T-cell (primary cell): ENCODE measurements at regions not wholly inside any gene's neighbourhood (a gene's known extent, or its start where the extent isn't known, plus 50 kb on each side); places are given as distances from the start of the nearest gene placed in this dataset.

ENCODE experiments used
- ATAC-seq, 4 experiments: fragments of 200-7000 bp in 3 of 4; fragments of 150-1000 bp in 1 of 4; cut with Tn5 transposase; replicated peaks in 1 of 4; 1 replicate in 3 of 4; 2 replicates in 1 of 4; pipeline ENCODE4 v1.10.0; 2021; ENCODE audit warnings: moderate library complexity in 3 of 4, mild to moderate bottlenecking in 2 of 4, moderate number of reproducible peaks in 1 of 4
- CTCF ChIA-PET, 2 donors: fragments of 300-600 bp; sonication (Branson Sonifier 250); formaldehyde crosslinking; loops; one replicate each; lab custom pipeline; 2022; ENCODE audit warnings: antibody characterized with exemption in 2 of 2; lab: Charles Lee
- POLR2A ChIA-PET, 2 donors: fragments of 300-600 bp; sonication (Branson Sonifier 250); formaldehyde crosslinking; loops; one replicate each; lab custom pipeline; 2022; ENCODE audit warnings: antibody characterized with exemption in 2 of 2; lab: Charles Lee
- DNase-seq, 35 experiments: peaks; one replicate each; pipeline versions ENCODE4 v3.0.0 to v3.0.0-alpha.2; 2013 to 2023
- H3K27ac ChIP-seq: one replicate; pipeline ENCODE4 v1.5.1; 2013; ENCODE audit warnings: low read length
- H3K27me3 ChIP-seq, 2 experiments: replicated peaks in 1 of 2; 1 replicate in 1 of 2; 2 replicates in 1 of 2; pipeline versions ENCODE4 v1.6.1 to v1.7.0; 2013; ENCODE audit warnings: low read length in 1 of 2, mixed read lengths in 1 of 2; ENCODE audit not compliant: control insufficient read depth in 2 of 2, insufficient read depth in 2 of 2; ENCODE audit errors: extremely low read depth in 1 of 2
- H3K36me3 ChIP-seq, 2 donors: 1 replicate in 1 of 2; 2 replicates in 1 of 2; pipeline versions ENCODE4 v1.6.1 to v1.7.0; 2013; ENCODE audit warnings: low read length in 1 of 2; ENCODE audit not compliant: control insufficient read depth in 2 of 2, insufficient read depth in 1 of 2; ENCODE audit errors: extremely low read depth in 1 of 2
- H3K4me1 ChIP-seq, 2 experiments: 1 replicate in 1 of 2; 2 replicates in 1 of 2; pipeline versions ENCODE4 v1.6.1 to v1.7.0; 2013; ENCODE audit warnings: low read length in 2 of 2, mixed read lengths in 1 of 2; ENCODE audit not compliant: insufficient read depth in 2 of 2, control insufficient read depth in 1 of 2; ENCODE audit errors: extremely low read depth in 1 of 2
- H3K4me3 ChIP-seq, 2 donors: 1 replicate in 1 of 2; 2 replicates in 1 of 2; pipeline versions ENCODE4 v1.5.1 to v1.7.0; 2013; ENCODE audit warnings: mild to moderate bottlenecking in 2 of 2, low read length in 1 of 2, moderate library complexity in 1 of 2; ENCODE audit not compliant: control insufficient read depth in 1 of 2; ENCODE audit errors: extremely low read depth in 1 of 2
- H3K9me3 ChIP-seq: 2 replicates; pipeline ENCODE4 v1.7.0; 2013
- H3K27ac Mint-ChIP-seq, 2 donors: one replicate each; pipeline ENCODE4 v1.8.0; 2020 to 2021; ENCODE audit warnings: mild to moderate bottlenecking in 2 of 2, mixed read lengths in 2 of 2
- H3K27me3 Mint-ChIP-seq, 2 donors: one replicate each; pipeline ENCODE4 v1.8.0; 2021 to 2022; ENCODE audit warnings: mixed read lengths in 2 of 2
- H3K36me3 Mint-ChIP-seq: one replicate; pipeline ENCODE4 v1.8.0; 2021; ENCODE audit warnings: mixed read lengths
- H3K4me1 Mint-ChIP-seq, 3 donors: one replicate each; pipeline ENCODE4 v1.8.0; 2020 to 2022; ENCODE audit warnings: mixed read lengths in 3 of 3, mild to moderate bottlenecking in 1 of 3
- H3K4me3 Mint-ChIP-seq, 3 donors: one replicate each; pipeline ENCODE4 v1.8.0; 2020 to 2022; ENCODE audit warnings: mild to moderate bottlenecking in 3 of 3, mixed read lengths in 3 of 3, moderate library complexity in 3 of 3
- H3K9me3 Mint-ChIP-seq, 3 donors: one replicate each; pipeline ENCODE4 v1.8.0; 2020 to 2022; ENCODE audit warnings: mixed read lengths in 3 of 3
- WGBS: methylation state at CpG from one replicate; pipeline ENCODE4 v1.1.5; 2013; ENCODE audit warnings: missing lambda C conversion rate; ENCODE audit not compliant: insufficient coverage; 5-methylcytosine and 5-hydroxymethylcytosine counted together

DNA sequence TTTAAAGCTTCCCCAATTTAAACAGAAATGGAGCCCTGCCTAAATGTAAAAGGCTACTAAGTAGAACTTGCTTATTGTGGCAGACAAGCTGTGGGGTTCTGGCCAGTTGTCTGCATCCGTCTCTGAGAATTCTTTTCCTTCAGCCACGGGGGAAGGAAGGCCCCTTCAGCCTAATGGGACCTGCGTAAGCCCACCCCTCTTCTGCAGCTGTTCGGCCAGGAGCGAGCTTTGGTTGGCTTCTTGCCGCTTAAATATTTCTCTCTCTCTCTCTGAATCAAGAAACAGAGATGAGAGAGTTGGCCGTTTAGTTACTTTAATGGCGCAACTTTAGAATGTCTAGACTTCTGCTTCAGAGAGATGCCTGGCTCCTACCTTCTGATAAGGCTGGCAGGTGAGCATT, 151.7 kb upstream of the PROK2 start:
- 100% methylated on average over 1 of the region's 8 CpGs for WGBS
- Histone ChIP-seq H3K27ac (no peak overlapping the region), H3K27me3 (peaks cover 0 to 13% of the 10 kb centered on the region in 2 experiments), H3K4me1 (no peaks in the 10 kb centered on the region), H3K36me3 (no peaks in the 10 kb centered on the region), H3K9me3 (no peaks in the 10 kb centered on the region), H3K4me3 (no peak overlapping the region)
- no peaks in the 10 kb centered on the region for H3K9me3 Mint-ChIP-seq
- peaks cover 7 to 11% of the 10 kb centered on the region in 2 donors for H3K27me3 Mint-ChIP-seq
- ChIA-PET CTCF (no interaction called here), POLR2A (no interaction called here)
- no peak for DNase-seq
- H3K36me3 Mint-ChIP-seq, result no peaks in the 10 kb centered on the region
- no peak overlapping the region for H3K27ac Mint-ChIP-seq
- ATAC-seq, result no peak
- H3K4me1 Mint-ChIP-seq, result no peaks in the 10 kb centered on the region
- no peak overlapping the region for H3K4me3 Mint-ChIP-seq

DNA sequence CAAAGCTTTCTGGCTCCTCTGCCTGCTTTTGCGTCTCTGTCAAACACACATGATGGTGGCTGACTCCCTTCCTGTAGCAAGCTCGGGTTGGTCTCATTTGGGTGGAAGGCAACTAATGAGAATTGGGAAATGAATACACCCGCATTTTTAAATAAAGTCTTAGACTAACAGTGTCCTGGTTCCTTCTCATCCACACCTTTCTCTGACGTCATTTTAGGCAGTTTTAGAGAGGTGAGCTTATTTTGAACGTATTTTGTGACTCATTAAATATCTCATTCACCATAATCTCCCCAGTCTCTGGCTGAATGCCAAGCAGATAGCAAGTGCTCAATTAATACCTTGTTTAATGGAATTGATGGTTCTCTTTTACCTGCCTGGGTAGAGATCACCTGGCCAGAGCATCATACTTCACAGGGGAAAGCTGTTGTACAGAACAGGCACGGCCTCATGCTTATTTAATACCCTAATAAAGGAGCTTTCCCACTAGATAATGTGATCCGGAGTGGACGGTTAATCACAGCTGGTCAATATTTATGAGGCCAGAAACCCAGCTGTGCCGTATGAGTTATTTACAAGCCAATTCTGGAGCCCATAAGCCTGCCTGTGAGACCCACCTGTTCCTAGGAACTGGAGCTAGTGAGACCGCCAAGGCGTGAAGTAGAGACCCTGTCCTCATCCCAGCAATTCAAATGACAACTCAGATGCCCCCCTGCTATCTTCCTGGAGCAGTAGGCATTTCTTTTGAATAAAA, 149.7 kb upstream of the PROK2 start:
- CTCF ChIA-PET, result interaction anchor here in 1 of 2 donors (1.0 kb wide), 1 partner anchor 18 kb away, joined by 3 read pairs; no protein-coding TSS in a partner anchor

DNA sequence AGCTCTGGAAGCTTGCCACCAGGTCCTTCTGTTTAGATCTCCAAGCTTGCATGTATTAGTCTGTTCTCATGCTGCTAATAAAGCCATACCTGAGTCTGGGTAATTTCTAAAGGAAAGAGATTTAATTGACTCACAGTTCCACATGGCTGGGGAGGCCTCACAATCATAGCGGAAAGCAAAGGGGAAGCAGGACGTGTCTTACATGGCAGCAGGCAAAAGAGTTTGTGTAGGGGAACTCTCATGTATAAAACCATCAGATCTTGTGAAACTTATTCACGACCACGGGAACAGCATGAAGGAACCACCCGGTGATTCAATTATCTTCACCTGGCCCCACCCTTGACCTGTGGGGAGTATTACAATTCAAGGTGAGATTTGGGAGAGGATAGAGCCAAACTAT, 147.0 kb upstream of the PROK2 start:
- H3K36me3 ChIP-seq, result no peaks in the 10 kb centered on the region
- no peak overlapping the region for H3K27ac Mint-ChIP-seq
- peaks cover 0 to 4% of the 10 kb centered on the region in 2 experiments for H3K27me3 ChIP-seq
- H3K27me3 Mint-ChIP-seq, result peaks cover 10 to 11% of the 10 kb centered on the region in 2 donors
- H3K36me3 Mint-ChIP-seq, result no peaks in the 10 kb centered on the region
- no peak overlapping the region for H3K27ac ChIP-seq
- no peak for ATAC-seq
- 60% methylated on average over 2 of the region's 5 CpGs for WGBS
- no peaks in the 10 kb centered on the region for H3K4me1 Mint-ChIP-seq
- H3K4me3 Mint-ChIP-seq, result no peak overlapping the region
- ChIA-PET CTCF (interaction anchor here in 1 of 2 donors (0.6 kb wide), 1 partner anchor 840 kb away, joined by 4 read pairs; no protein-coding TSS in a partner anchor), POLR2A (no interaction called here)
- H3K9me3 ChIP-seq, result no peaks in the 10 kb centered on the region
- H3K4me1 ChIP-seq, result no peaks in the 10 kb centered on the region
- no peak for DNase-seq
- no peak overlapping the region for H3K4me3 ChIP-seq
- H3K9me3 Mint-ChIP-seq, result no peaks in the 10 kb centered on the region

More for the DNA sequence above, 149.7 kb upstream of the PROK2 start:
- Histone ChIP-seq H3K4me1 (no peaks in the 10 kb centered on the region), H3K27me3 (peaks cover 0 to 8% of the 10 kb centered on the region in 2 experiments), H3K4me3 (no peak overlapping the region), H3K36me3 (no peaks in the 10 kb centered on the region), H3K27ac (no peak overlapping the region), H3K9me3 (no peaks in the 10 kb centered on the region)
- POLR2A ChIA-PET, result no interaction called here
- Mint-ChIP-seq H3K27ac (no peak overlapping the region), H3K4me3 (no peak overlapping the region), H3K27me3 (peaks cover 10 to 11% of the 10 kb centered on the region in 2 donors), H3K9me3 (no peaks in the 10 kb centered on the region), H3K36me3 (no peaks in the 10 kb centered on the region), H3K4me1 (no peaks in the 10 kb centered on the region)
- DNase-seq (no peak), ATAC-seq (no peak)
- 85% methylated on average over 4 of the region's 11 CpGs for WGBS

DNA sequence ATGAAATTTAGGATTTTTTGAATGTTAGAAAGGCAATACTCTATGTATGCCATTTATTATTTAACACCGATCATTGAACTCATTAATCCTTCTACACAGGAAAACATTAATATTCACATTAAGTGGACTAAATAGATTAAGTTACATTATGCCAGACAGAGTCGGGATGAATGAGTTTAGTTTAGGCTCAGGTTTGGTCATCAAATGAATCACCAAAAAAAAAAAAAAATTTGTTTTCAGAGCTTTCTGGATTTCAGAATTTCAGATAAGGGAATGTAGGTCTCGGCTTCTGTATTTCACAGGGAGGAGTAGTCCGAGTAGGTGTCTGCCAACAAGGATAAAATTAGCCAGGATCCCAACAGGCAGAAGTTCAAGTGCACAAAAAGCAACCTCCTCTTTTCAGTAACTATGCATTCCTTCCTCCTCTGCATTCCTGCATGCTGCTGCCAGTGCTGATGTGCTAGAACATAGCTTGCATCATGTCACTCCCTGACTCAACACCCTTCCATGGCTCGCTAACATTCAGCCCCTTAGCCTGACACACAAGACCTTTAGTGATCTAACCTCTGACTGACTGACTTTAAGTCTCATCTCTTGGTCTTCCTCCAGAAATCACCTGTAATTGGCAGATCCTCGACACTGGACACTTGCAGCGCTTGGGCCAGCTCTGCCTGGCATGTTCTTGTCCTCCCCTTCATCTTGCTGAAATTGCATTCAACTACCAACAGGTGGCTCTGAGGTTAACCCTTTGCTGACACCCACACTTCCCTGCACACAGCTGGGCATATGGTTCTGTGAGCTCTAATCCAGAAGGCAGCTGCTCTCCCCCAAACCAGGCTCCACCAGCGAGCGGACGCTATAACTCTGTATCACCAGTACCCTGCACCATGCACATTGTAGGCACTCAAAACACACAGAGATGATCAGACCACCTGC, 145.4 kb upstream of the PROK2 start:
- ChIA-PET CTCF (no interaction called here), POLR2A (interaction anchor here in 1 of 2 donors (0.6 kb wide), 1 partner anchor 28 kb away, joined by 4 read pairs; no protein-coding TSS in a partner anchor)
- Mint-ChIP-seq H3K36me3 (no peaks in the 10 kb centered on the region), H3K27ac (no peak overlapping the region), H3K9me3 (no peaks in the 10 kb centered on the region), H3K27me3 (peaks cover 11 to 13% of the 10 kb centered on the region in 2 donors), H3K4me1 (no peaks in the 10 kb centered on the region), H3K4me3 (no peak overlapping the region)
- H3K4me1 ChIP-seq, result no peaks in the 10 kb centered on the region
- H3K4me3 ChIP-seq, result no peak overlapping the region
- H3K9me3 ChIP-seq, result no peaks in the 10 kb centered on the region
- no peaks in the 10 kb centered on the region for H3K36me3 ChIP-seq
- ATAC-seq (no peak), DNase-seq (peak in 1 of 35 experiments; percentile 14)
- 72% methylated on average over 6 of the region's 10 CpGs for WGBS
- H3K27me3 ChIP-seq, result no peaks in the 10 kb centered on the region
- H3K27ac ChIP-seq, result no peak overlapping the region

DNA sequence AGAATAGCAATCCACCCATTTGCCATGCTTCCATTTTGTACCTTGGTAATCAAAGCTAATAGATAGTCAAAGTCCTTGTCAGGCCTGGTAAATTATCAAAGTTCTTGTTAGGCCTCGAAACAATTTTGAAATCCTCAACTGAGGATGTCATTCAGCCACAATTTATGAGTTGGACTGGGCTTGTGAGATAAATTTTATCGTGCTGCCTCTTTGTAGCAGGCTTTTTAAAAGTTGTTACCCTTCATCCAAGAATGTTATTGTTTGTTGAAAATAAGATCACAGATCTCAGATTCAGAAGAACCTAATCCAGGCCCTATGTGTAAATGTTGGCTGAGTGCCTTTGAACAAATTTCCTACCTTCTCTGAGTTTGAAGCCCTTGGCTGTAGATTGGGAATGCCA, 143.3 kb upstream of the PROK2 start:
- CTCF ChIA-PET, result no interaction called here

DNA sequence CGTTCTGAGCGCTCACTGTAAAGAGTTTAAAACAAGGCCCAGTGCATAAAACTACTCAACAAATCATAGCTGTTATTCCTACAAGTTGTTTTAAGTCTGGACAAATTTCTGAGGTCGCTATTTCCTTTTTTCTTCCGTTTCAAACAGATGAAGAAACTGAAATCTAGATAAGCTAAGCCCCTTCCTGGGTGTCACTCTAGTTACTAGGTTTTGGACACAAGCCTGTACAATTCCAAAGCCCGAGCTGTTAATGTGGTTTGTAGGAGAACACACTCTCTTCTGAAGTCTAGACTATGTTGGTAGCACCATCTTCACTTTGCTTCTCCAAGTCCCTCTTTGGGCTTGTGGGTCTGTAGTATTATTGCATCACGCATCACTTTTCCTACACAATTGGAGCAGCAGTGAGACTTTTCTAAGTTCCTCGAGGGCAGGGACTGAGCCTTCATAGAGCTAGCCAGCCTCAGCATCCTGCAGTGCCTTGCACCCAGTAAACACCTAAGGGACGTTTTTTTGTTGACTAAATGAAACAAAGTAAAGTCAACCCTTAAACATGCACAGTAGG, 142.6 kb upstream of the PROK2 start:
- ChIA-PET POLR2A (no interaction called here), CTCF (no interaction called here)
- 67% methylated on average over 3 of the region's 8 CpGs for WGBS

More for the DNA sequence above, 143.3 kb upstream of the PROK2 start:
- Histone ChIP-seq H3K36me3 (no peaks in the 10 kb centered on the region), H3K27me3 (no peaks in the 10 kb centered on the region), H3K4me3 (no peak overlapping the region), H3K27ac (no peak overlapping the region), H3K4me1 (no peaks in the 10 kb centered on the region), H3K9me3 (no peaks in the 10 kb centered on the region)
- no peaks in the 10 kb centered on the region for H3K4me1 Mint-ChIP-seq
- H3K9me3 Mint-ChIP-seq, result no peaks in the 10 kb centered on the region
- no peaks in the 10 kb centered on the region for H3K36me3 Mint-ChIP-seq
- no peak overlapping the region for H3K4me3 Mint-ChIP-seq
- peaks cover 7 to 13% of the 10 kb centered on the region in 2 donors for H3K27me3 Mint-ChIP-seq
- no peak overlapping the region for H3K27ac Mint-ChIP-seq
- ATAC-seq, result no peak
- no peak for DNase-seq
- WGBS, result 83% methylated on average over 1 of the region's 2 CpGs
- POLR2A ChIA-PET, result no interaction called here

More for the DNA sequence above, 142.6 kb upstream of the PROK2 start:
- H3K4me1 Mint-ChIP-seq, result no peaks in the 10 kb centered on the region
- Histone ChIP-seq H3K4me1 (no peaks in the 10 kb centered on the region), H3K9me3 (no peaks in the 10 kb centered on the region), H3K27ac (no peak overlapping the region), H3K27me3 (no peaks in the 10 kb centered on the region), H3K36me3 (no peaks in the 10 kb centered on the region), H3K4me3 (no peak overlapping the region)
- H3K9me3 Mint-ChIP-seq, result no peaks in the 10 kb centered on the region
- H3K27me3 Mint-ChIP-seq, result peaks cover 3 to 11% of the 10 kb centered on the region in 2 donors
- no peak for ATAC-seq
- no peak overlapping the region for H3K27ac Mint-ChIP-seq
- no peak for DNase-seq
- no peaks in the 10 kb centered on the region for H3K36me3 Mint-ChIP-seq
- H3K4me3 Mint-ChIP-seq, result no peak overlapping the region
